Transverse colon (tissue), 4 donors: ENCODE measurements at regions not wholly inside any gene's neighbourhood (a gene's known extent, or its start where the extent isn't known, plus 50 kb on each side); places are given as distances from the start of the nearest gene placed in this dataset.

ENCODE experiments used
- EP300 ChIP-seq: sonication (generic); formaldehyde crosslinking; IDR thresholded peaks from one replicate; pipeline ENCODE4 v1.6.1; 2017; ENCODE audit warnings: antibody characterized with exemption, low read depth
- POLR2A ChIP-seq: fragments of 450-650 bp; IDR thresholded peaks from one replicate; pipeline ENCODE4 v1.6.1; 2016; ENCODE audit warnings: antibody characterized with exemption, mild to moderate bottlenecking, moderate library complexity
- POLR2AphosphoS5 ChIP-seq, 3 donors: sonication (generic); formaldehyde crosslinking; IDR thresholded peaks; one replicate each; pipeline ENCODE4 v1.6.1; 2016; ENCODE audit warnings: antibody characterized with exemption in 3 of 3
- TF ChIP-seq, protein P1 (sequence below), 5 experiments: fragments of 200-600 bp in 3 of 5; fragments of 450-650 bp in 2 of 5; sonication (generic) in 3 of 5; IDR thresholded peaks; 1 replicate in 2 of 5; 2 replicates in 3 of 5; pipeline ENCODE4 v1.5.1; 2016 to 2017; ENCODE audit warnings: antibody characterized with exemption in 5 of 5, inconsistent platforms in 3 of 5, mild to moderate bottlenecking in 2 of 5, moderate library complexity in 1 of 5

DNA sequence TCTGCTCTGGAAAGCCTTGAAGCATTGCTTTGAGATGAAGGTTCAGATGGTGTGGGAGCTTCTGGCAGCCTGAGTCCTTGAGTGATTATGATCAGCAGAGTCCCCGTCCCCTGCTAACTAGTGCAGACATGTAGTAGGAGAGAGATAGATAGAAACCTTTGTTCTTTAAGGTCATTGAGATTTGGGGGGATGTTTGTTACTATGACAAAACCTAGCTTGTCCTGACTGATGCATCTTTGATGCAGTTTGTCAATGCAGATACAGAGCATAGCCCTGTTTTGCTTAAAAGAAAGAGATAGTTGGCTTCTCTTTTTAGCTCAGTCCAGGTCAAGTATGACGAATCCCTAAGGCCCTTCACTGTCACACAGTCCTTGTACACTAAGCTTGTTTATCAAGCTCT lies 274.6 kb upstream of the DPP10 start:
- TF ChIP-seq, protein P1, sequence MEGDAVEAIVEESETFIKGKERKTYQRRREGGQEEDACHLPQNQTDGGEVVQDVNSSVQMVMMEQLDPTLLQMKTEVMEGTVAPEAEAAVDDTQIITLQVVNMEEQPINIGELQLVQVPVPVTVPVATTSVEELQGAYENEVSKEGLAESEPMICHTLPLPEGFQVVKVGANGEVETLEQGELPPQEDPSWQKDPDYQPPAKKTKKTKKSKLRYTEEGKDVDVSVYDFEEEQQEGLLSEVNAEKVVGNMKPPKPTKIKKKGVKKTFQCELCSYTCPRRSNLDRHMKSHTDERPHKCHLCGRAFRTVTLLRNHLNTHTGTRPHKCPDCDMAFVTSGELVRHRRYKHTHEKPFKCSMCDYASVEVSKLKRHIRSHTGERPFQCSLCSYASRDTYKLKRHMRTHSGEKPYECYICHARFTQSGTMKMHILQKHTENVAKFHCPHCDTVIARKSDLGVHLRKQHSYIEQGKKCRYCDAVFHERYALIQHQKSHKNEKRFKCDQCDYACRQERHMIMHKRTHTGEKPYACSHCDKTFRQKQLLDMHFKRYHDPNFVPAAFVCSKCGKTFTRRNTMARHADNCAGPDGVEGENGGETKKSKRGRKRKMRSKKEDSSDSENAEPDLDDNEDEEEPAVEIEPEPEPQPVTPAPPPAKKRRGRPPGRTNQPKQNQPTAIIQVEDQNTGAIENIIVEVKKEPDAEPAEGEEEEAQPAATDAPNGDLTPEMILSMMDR (IDR thresholded peaks at IDR 0.05): no peak
- TF ChIP-seq POLR2A (no peak), POLR2AphosphoS5 (IDR thresholded peaks at IDR 0.05) (no peak), EP300 (no peak)
